Tibial nerve (tissue), 4 donors: ENCODE measurements at regions not wholly inside any gene's neighbourhood (a gene's known extent, or its start where the extent isn't known, plus 50 kb on each side); places are given as distances from the start of the nearest gene placed in this dataset.
"Not testable (repeated sequence)": the region's sequence is repeated elsewhere in the genome, so short reads cannot be mapped to it uniquely, and the experiment has no call there.

ENCODE experiments used
- DNase-seq, 2 donors: peaks; one replicate each; pipeline ENCODE4 v3.0.0-alpha.2; 2019; ENCODE audit warnings: low spot score in 2 of 2
- H3K27ac ChIP-seq, 4 donors: fragments of 200-600 bp; sonication (generic) in 3 of 4; one replicate each; pipeline ENCODE4 v1.5.1; 2017 to 2019; ENCODE audit warnings: mild to moderate bottlenecking in 1 of 4
- H3K27me3 ChIP-seq, 2 donors: fragments of 200-600 bp; sonication (generic) in 1 of 2; one replicate each; pipeline versions ENCODE4 v1.5.1 to v1.6.0; 2017 to 2019
- H3K36me3 ChIP-seq, 3 donors: fragments of 200-600 bp; sonication (generic); one replicate each; pipeline ENCODE4 v1.5.1; 2018 to 2019
- H3K4me1 ChIP-seq, 4 donors: fragments of 200-600 bp; sonication (generic) in 3 of 4; one replicate each; pipeline ENCODE4 v1.5.1; 2017 to 2019
- H3K4me3 ChIP-seq, 4 donors: fragments of 200-600 bp; sonication (generic) in 3 of 4; one replicate each; pipeline ENCODE4 v1.5.1; 2017 to 2019; ENCODE audit warnings: mild to moderate bottlenecking in 1 of 4, moderate library complexity in 1 of 4
- H3K9me3 ChIP-seq, 4 donors: fragments of 200-600 bp; sonication (generic) in 3 of 4; one replicate each; pipeline ENCODE4 v1.5.1; 2017 to 2019
- CTCF ChIP-seq, 5 experiments: fragments of 200-600 bp in 3 of 5; fragments of 450-650 bp in 2 of 5; sonication (generic) in 3 of 5; IDR thresholded peaks; one replicate each; pipeline ENCODE4 v1.5.1; 2016 to 2019; ENCODE audit warnings: antibody characterized with exemption in 5 of 5, mild to moderate bottlenecking in 3 of 5, moderate library complexity in 2 of 5
- EP300 ChIP-seq, 2 donors: sonication (generic); formaldehyde crosslinking; IDR thresholded peaks; one replicate each; pipeline ENCODE4 v1.6.1; 2017; ENCODE audit warnings: antibody characterized with exemption in 2 of 2, mild to moderate bottlenecking in 1 of 2
- POLR2A ChIP-seq, 2 donors: fragments of 450-650 bp; IDR thresholded peaks; one replicate each; pipeline ENCODE4 v1.6.1; 2017; ENCODE audit warnings: antibody characterized with exemption in 2 of 2, mild to moderate bottlenecking in 2 of 2, moderate library complexity in 2 of 2
- WGBS, 2 donors: methylation state at CpG; one replicate each; pipeline ENCODE4 v1.1.5; 2018; 5-methylcytosine and 5-hydroxymethylcytosine counted together

GRCh38 chr4:94141001-94141400, 66.7 kb upstream of the SMARCAD1 start:
- Histone ChIP-seq H3K27ac (no peak overlapping the region), H3K4me1 (no peaks in the 10 kb centered on the region), H3K9me3 (peaks cover 0 to 5% (median 0%) of the 10 kb centered on the region in 4 donors), H3K36me3 (no peaks in the 10 kb centered on the region), H3K4me3 (no peak overlapping the region), H3K27me3 (no peaks in the 10 kb centered on the region)
- WGBS, 2 donors, result 64 to 82% methylated on average over 2 of the region's 2 CpGs
- TF ChIP-seq CTCF (IDR thresholded peaks at IDR 0.05) (no peak), EP300 (IDR thresholded peaks at IDR 0.05) (no peak), POLR2A (IDR thresholded peaks at IDR 0.05) (no peak)
- no peak for DNase-seq

DNA sequence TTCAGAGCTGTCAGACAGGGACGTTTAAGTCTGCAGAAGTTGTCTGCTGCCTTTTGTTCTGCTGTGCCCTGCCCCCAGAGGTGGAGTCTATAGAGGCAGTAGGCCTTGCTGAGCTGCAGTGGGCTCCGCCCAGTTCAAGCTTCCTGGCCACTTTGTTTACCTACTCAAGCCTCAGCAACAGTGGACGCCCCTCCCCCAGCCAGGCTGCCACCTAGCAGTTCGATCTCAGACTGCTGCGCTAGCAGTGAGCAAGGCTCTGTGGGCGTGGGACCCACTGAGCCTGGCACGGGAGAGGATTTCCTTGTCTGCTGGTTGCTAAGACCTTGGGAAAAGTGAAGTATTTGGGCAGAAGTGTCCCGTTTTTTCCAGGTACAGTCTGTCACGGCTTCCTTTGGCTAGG, 59.6 kb upstream of the SMARCAD1 start:
- not testable (repeated sequence) for DNase-seq, H3K9me3 ChIP-seq, H3K27me3 ChIP-seq, H3K4me3 ChIP-seq, H3K36me3 ChIP-seq, H3K4me1 ChIP-seq, H3K27ac ChIP-seq
- WGBS, 2 donors, result 64 to 66% methylated on average over 8 to 9 of the region's 9 CpGs

- no peak for DNase-seq
- Histone ChIP-seq H3K4me1 (no peaks in the 10 kb centered on the region), H3K27me3 (no peaks in the 10 kb centered on the region), H3K9me3 (peaks cover 0 to 6% (median 0%) of the 10 kb centered on the region in 4 donors), H3K4me3 (no peak overlapping the region), H3K27ac (no peak overlapping the region), H3K36me3 (no peaks in the 10 kb centered on the region)
- TF ChIP-seq POLR2A (IDR thresholded peaks at IDR 0.05) (no peak), CTCF (IDR thresholded peaks at IDR 0.05) (no peak), EP300 (IDR thresholded peaks at IDR 0.05) (no peak)
Measured at GRCh38 chr4:94152466-94152865, 55.2 kb upstream of the SMARCAD1 start.

- not testable (repeated sequence) for H3K4me1 ChIP-seq, H3K36me3 ChIP-seq, H3K4me3 ChIP-seq, DNase-seq, H3K27ac ChIP-seq, H3K9me3 ChIP-seq, H3K27me3 ChIP-seq
- WGBS, 2 donors, result 88 to 92% methylated on average over 2 of the region's 2 CpGs
Measured at GRCh38 chr4:94155404-94155803, 52.3 kb upstream of the SMARCAD1 start.

GRCh38 chr4:94156826-94157225, 50.8 kb upstream of the SMARCAD1 start:
- H3K4me3 ChIP-seq, result no peak overlapping the region
- no peak for DNase-seq
- 82 to 83% methylated on average over 5 of the region's 5 CpGs for WGBS, 2 donors
- no peak overlapping the region for H3K27ac ChIP-seq
- TF ChIP-seq POLR2A (IDR thresholded peaks at IDR 0.05) (no peak), EP300 (IDR thresholded peaks at IDR 0.05) (no peak), CTCF (IDR thresholded peaks at IDR 0.05) (no peak)
- no peaks in the 10 kb centered on the region for H3K27me3 ChIP-seq
- no peaks in the 10 kb centered on the region for H3K36me3 ChIP-seq
- H3K9me3 ChIP-seq, result peaks cover 0 to 6% (median 0%) of the 10 kb centered on the region in 4 donors
- H3K4me1 ChIP-seq, result no peaks in the 10 kb centered on the region
